IMR-90 (cell line): ENCODE measurements at regions not wholly inside any gene's neighbourhood (a gene's known extent, or its start where the extent isn't known, plus 50 kb on each side); places are given as distances from the start of the nearest gene placed in this dataset.

Source experiments
- ATAC-seq: fragments of 200-7000 bp; cut with Tn5 transposase; 2 replicates; pipeline ENCODE4 v1.9.1; 2020; ENCODE audit warnings: low read depth, mild to moderate bottlenecking, moderate library complexity
- BruUV-seq: library from RNA; stranded (reverse); fragments of 400-500 nt; replicated peaks from 2 replicates; lab custom pipeline; 2021; lab: Mats Ljungman, UMichigan
- CTCF ChIA-PET: fragments of 300-600 bp; formaldehyde crosslinking; extraction: SDS; loops from one replicate; lab custom pipeline; 2021; ENCODE audit warnings: antibody characterized with exemption; lab: Yijun Ruan, JAX
- POLR2A ChIA-PET: fragments of 300-600 bp; sonication (Branson Sonifier 250); formaldehyde crosslinking; loops from one replicate; lab custom pipeline; 2022; ENCODE audit warnings: antibody characterized with exemption; ENCODE audit not compliant: unreplicated experiment; lab: Charles Lee
- DNase-seq: peaks from one replicate; pipeline ENCODE4 v3.0.0; 2013
- H2AFZ ChIP-seq: replicated peaks from 2 replicates; pipeline ENCODE3; 2013; ENCODE audit warnings: low read length, mild to moderate bottlenecking; ENCODE audit not compliant: poor library complexity
- H2AK5ac ChIP-seq: 2 replicates; pipeline ENCODE4 v1.6.1; 2013; ENCODE audit warnings: low read depth, low read length, inconsistent platforms
- H2AK9ac ChIP-seq: replicated peaks from 2 replicates; pipeline ENCODE3; 2013; ENCODE audit warnings: mild to moderate bottlenecking, low read depth, low read length, moderate library complexity; ENCODE audit not compliant: poor library complexity
- H2BK120ac ChIP-seq: 2 replicates; pipeline ENCODE4 v1.6.1; 2013; ENCODE audit warnings: low read depth, low read length, inconsistent platforms
- H2BK15ac ChIP-seq: 3 replicates; pipeline ENCODE4 v1.6.1; 2013; ENCODE audit warnings: low read depth, low read length, inconsistent platforms
- H2BK20ac ChIP-seq: 2 replicates; pipeline ENCODE4 v1.6.1; 2013; ENCODE audit warnings: low read depth, mild to moderate bottlenecking, inconsistent platforms, low read length, moderate library complexity
- H2BK5ac ChIP-seq: 2 replicates; pipeline ENCODE4 v1.6.1; 2013; ENCODE audit warnings: mild to moderate bottlenecking, low read depth, low read length, inconsistent platforms; ENCODE audit not compliant: poor library complexity, severe bottlenecking
- H3K14ac ChIP-seq: replicated peaks from 2 replicates; pipeline ENCODE4 v1.6.1; 2013; ENCODE audit warnings: low read depth, low read length, inconsistent platforms
- H3K18ac ChIP-seq: 2 replicates; pipeline ENCODE4 v1.6.1; 2013; ENCODE audit warnings: low read depth, low read length, control low read depth
- H3K23ac ChIP-seq: 2 replicates; pipeline ENCODE4 v1.6.1; 2013; ENCODE audit warnings: low read depth, low read length, inconsistent platforms
- H3K27ac ChIP-seq: 2 replicates; pipeline ENCODE4 v1.5.1; 2013; ENCODE audit warnings: mild to moderate bottlenecking, control low read depth, low read length; ENCODE audit not compliant: insufficient read depth
- H3K27me3 ChIP-seq: 2 replicates; pipeline ENCODE4 v1.6.1; 2013; ENCODE audit warnings: low read length; ENCODE audit not compliant: control insufficient read depth, insufficient read depth
- H3K36me3 ChIP-seq: 2 replicates; pipeline ENCODE4 v1.6.1; 2013; ENCODE audit warnings: low read length, mixed read lengths; ENCODE audit not compliant: control insufficient read depth, insufficient read depth
- H3K4ac ChIP-seq: 2 replicates; pipeline ENCODE4 v1.6.1; 2013; ENCODE audit warnings: low read depth, low read length, inconsistent platforms
- H3K4me1 ChIP-seq: 2 replicates; pipeline ENCODE4 v1.6.1; 2013; ENCODE audit warnings: low read length, mixed read lengths; ENCODE audit not compliant: control insufficient read depth, insufficient read depth
- H3K4me2 ChIP-seq: 2 replicates; pipeline ENCODE4 v1.6.1; 2013; ENCODE audit warnings: low read depth, mild to moderate bottlenecking, control low read depth, low read length, moderate library complexity
- H3K4me3 ChIP-seq: 2 replicates; pipeline ENCODE4 v1.5.1; 2013; ENCODE audit warnings: low read depth, mild to moderate bottlenecking, control low read depth, low read length, moderate library complexity; ENCODE audit not compliant: insufficient read depth
- H3K56ac ChIP-seq: 2 replicates; pipeline ENCODE4 v1.6.1; 2013; ENCODE audit warnings: low read length, inconsistent platforms; ENCODE audit not compliant: insufficient read depth; ENCODE audit errors: extremely low read depth
- H3K79me1 ChIP-seq, 2 experiments: 2 replicates each; pipeline ENCODE4 v1.6.1; 2013; ENCODE audit warnings: low read length in 2 of 2, inconsistent platforms in 1 of 2, low read depth in 1 of 2
- H3K9ac ChIP-seq: 2 replicates; pipeline ENCODE4 v1.6.1; 2013; ENCODE audit warnings: low read depth, low read length, control low read depth
- H3K9me1 ChIP-seq: 2 replicates; pipeline ENCODE4 v1.6.1; 2013; ENCODE audit warnings: low read length, inconsistent platforms; ENCODE audit not compliant: insufficient read depth
- H3K9me3 ChIP-seq: 2 replicates; pipeline ENCODE4 v1.6.1; 2013; ENCODE audit warnings: low read length; ENCODE audit not compliant: control insufficient read depth, insufficient read depth
- H4K20me1 ChIP-seq: 2 replicates; pipeline ENCODE4 v1.6.1; 2013; ENCODE audit warnings: low read length, inconsistent platforms; ENCODE audit not compliant: insufficient read depth
- H4K5ac ChIP-seq: 2 replicates; pipeline ENCODE4 v1.6.1; 2013; ENCODE audit warnings: mild to moderate bottlenecking, low read depth, low read length, control low read depth
- H4K8ac ChIP-seq, 2 experiments: 2 replicates each; pipeline ENCODE4 v1.6.1; 2013; ENCODE audit warnings: low read depth in 2 of 2, low read length in 2 of 2, control low read depth in 1 of 2, inconsistent platforms in 1 of 2
- H4K91ac ChIP-seq: 2 replicates; pipeline ENCODE4 v1.6.1; 2013; ENCODE audit warnings: low read depth, low read length, inconsistent platforms; ENCODE audit not compliant: insufficient read depth
- BHLHE40 ChIP-seq: fragments of 150-350 bp; IDR thresholded peaks from 2 replicates; pipeline ENCODE4 v1.6.1; 2016; ENCODE audit warnings: mild to moderate bottlenecking, low read depth, low read length
- CEBPB ChIP-seq: IDR thresholded peaks from 2 replicates; pipeline ENCODE4 v1.6.1; 2012; ENCODE audit warnings: low read depth, low read length, improper control_type of control experiment
- CHD1 ChIP-seq: IDR thresholded peaks from 2 replicates; pipeline ENCODE4 v1.6.1; 2012; ENCODE audit warnings: low read depth, low read length, improper control_type of control experiment
- CTCF ChIP-seq: conservative IDR thresholded peaks from 2 replicates; pipeline ENCODE4 v1.5.1; 2012; ENCODE audit warnings: mild to moderate bottlenecking, low read depth, low read length, improper control_type of control experiment
- ELK1 ChIP-seq: fragments of 150-350 bp; IDR thresholded peaks from 2 replicates; pipeline ENCODE4 v1.6.1; 2016; ENCODE audit warnings: low read depth, mild to moderate bottlenecking, low read length, moderate library complexity, borderline replicate concordance
- FOS ChIP-seq: fragments of 150-350 bp; IDR thresholded peaks from 2 replicates; pipeline ENCODE4 v1.6.1; 2016; ENCODE audit warnings: low read depth, low read length
- MAFK ChIP-seq: IDR thresholded peaks from 2 replicates; pipeline ENCODE4 v1.6.1; 2012; ENCODE audit warnings: low read depth, low read length, improper control_type of control experiment
- MAZ ChIP-seq: IDR thresholded peaks from 2 replicates; pipeline ENCODE4 v1.6.1; 2012; ENCODE audit warnings: low read depth, mild to moderate bottlenecking, low read length, improper control_type of control experiment, moderate library complexity, borderline replicate concordance
- MXI1 ChIP-seq: IDR thresholded peaks from 2 replicates; pipeline ENCODE4 v1.6.1; 2012; ENCODE audit warnings: low read depth, mild to moderate bottlenecking, low read length, moderate library complexity, borderline replicate concordance
- NFE2L2 ChIP-seq: fragments of 150-350 bp; IDR thresholded peaks from 2 replicates; pipeline ENCODE4 v1.6.1; 2016; ENCODE audit warnings: low read depth, mild to moderate bottlenecking, low read length
- POLR2A ChIP-seq: IDR thresholded peaks from 2 replicates; pipeline ENCODE4 v1.6.1; 2012; ENCODE audit warnings: mild to moderate bottlenecking, low read depth, low read length
- RAD21 ChIP-seq: IDR thresholded peaks from 2 replicates; pipeline ENCODE4 v1.6.1; 2012; ENCODE audit warnings: low read length, improper control_type of control experiment
- RCOR1 ChIP-seq: IDR thresholded peaks from 2 replicates; pipeline ENCODE4 v1.6.1; 2012; ENCODE audit warnings: mild to moderate bottlenecking, low read length, improper control_type of control experiment; ENCODE audit not compliant: insufficient replicate concordance
- RFX5 ChIP-seq: IDR thresholded peaks from 2 replicates; pipeline ENCODE4 v1.8.0; 2012; ENCODE audit warnings: low read depth, mild to moderate bottlenecking, low read length, moderate library complexity
- SMC3 ChIP-seq: fragments of 150-350 bp; IDR thresholded peaks from 2 replicates; pipeline ENCODE4 v1.6.1; 2016; ENCODE audit warnings: low read depth, mild to moderate bottlenecking, antibody characterized with exemption, low read length, moderate library complexity
- USF2 ChIP-seq: fragments of 150-350 bp; IDR thresholded peaks from 2 replicates; pipeline ENCODE4 v1.6.1; 2017; ENCODE audit warnings: mild to moderate bottlenecking, antibody characterized with exemption, low read length, low read depth
- WGBS, 2 experiments: methylation state at CpG; one replicate each; pipeline versions ENCODE4 v1.1.5 to v1.1.7; 2013; ENCODE audit warnings: missing lambda C conversion rate in 2 of 2; ENCODE audit not compliant: insufficient read length in 1 of 2; ENCODE audit errors: extremely low coverage in 2 of 2; 5-methylcytosine and 5-hydroxymethylcytosine counted together
- dilution Hi-C: fragments of 300-500 bp; cut with HindIII; formaldehyde crosslinking; loops from one replicate; pipeline ENCODE4 v1.14.3; 2018; ENCODE audit warnings: low sequenced_read_pairs; ENCODE audit not compliant: unreplicated experiment
- in situ Hi-C: fragments of 300-500 bp; cut with MboI; formaldehyde crosslinking; loops from 3 replicates; pipeline ENCODE4 v1.14.3; 2019; ENCODE audit warnings: low sequenced_read_pairs, inconsistent platforms, mixed read lengths
- intact Hi-C: fragments of 100-400 bp; cut with micrococcal nuclease; formaldehyde crosslinking; loops from 2 replicates; pipeline ENCODE4 v1.10.0; 2022

- ATAC-seq (no peak), DNase-seq (no peak)
- Histone ChIP-seq H3K27ac (no peak overlapping the region), H3K23ac (no peak overlapping the region), H2BK20ac (no peak overlapping the region), H3K4me1 (no peaks in the 10 kb centered on the region), H2AK9ac (no peak overlapping the region), H2AK5ac (no peak overlapping the region), H3K4me2 (no peak overlapping the region), H3K56ac (no peak overlapping the region), H2AFZ (no peak overlapping the region), H2BK120ac (no peak overlapping the region), H3K9ac (no peak overlapping the region), H4K5ac (no peak overlapping the region), H2BK15ac (no peak overlapping the region), H3K27me3 (no peaks in the 10 kb centered on the region), H3K79me1 (no peaks in the 10 kb centered on the region), H3K14ac (no peak overlapping the region), H3K4ac (no peak overlapping the region), H4K8ac (no peak overlapping the region), H4K91ac (no peak overlapping the region), H3K9me1 (no peaks in the 10 kb centered on the region), H4K20me1 (no peaks in the 10 kb centered on the region), H3K18ac (no peak overlapping the region), H3K36me3 (no peaks in the 10 kb centered on the region), H3K4me3 (no peak overlapping the region), H2BK5ac (no peak overlapping the region), H3K9me3 (peaks cover 10% of the 10 kb centered on the region; the same call in 1 of the 2 replicates)
- intact Hi-C loops, result no loop called here
- TF ChIP-seq RAD21 (no peak), MAZ (no peak), ELK1 (no peak), FOS (no peak), CEBPB (no peak), CTCF (no peak), MAFK (no peak), MXI1 (no peak), BHLHE40 (no peak), POLR2A (no peak), NFE2L2 (no peak), SMC3 (no peak), RCOR1 (no peak), CHD1 (no peak), USF2 (no peak), RFX5 (no peak)
- BruUV-seq, result no TSS peak
- ChIA-PET CTCF (no interaction called here), POLR2A (no interaction called here)
- in situ Hi-C loops, result no loop called here
- WGBS, 2 experiments, result 13% methylated on average over 1 of the region's 4 CpGs; no CpG with 5 or more reads in 1 of the 2 experiments
- dilution Hi-C loops, result no loop called here
Observed at GRCh38 chr4:36835246-36835645, 409.3 kb upstream of the NWD2 start.
